NCI-H2196 (cell line): ENCODE measurements at regions not wholly inside any gene's neighbourhood (a gene's known extent, or its start where the extent isn't known, plus 50 kb on each side); places are given as distances from the start of the nearest gene placed in this dataset.
"Not testable (repeated sequence)": the region's sequence is repeated elsewhere in the genome, so short reads cannot be mapped to it uniquely, and the experiment has no call there.

Experiments
- DNase-seq: peaks from one replicate; lab custom pipeline; 2025; ENCODE audit not compliant: unreplicated experiment; lab: John Stamatoyannopoulos, UW

DNA sequence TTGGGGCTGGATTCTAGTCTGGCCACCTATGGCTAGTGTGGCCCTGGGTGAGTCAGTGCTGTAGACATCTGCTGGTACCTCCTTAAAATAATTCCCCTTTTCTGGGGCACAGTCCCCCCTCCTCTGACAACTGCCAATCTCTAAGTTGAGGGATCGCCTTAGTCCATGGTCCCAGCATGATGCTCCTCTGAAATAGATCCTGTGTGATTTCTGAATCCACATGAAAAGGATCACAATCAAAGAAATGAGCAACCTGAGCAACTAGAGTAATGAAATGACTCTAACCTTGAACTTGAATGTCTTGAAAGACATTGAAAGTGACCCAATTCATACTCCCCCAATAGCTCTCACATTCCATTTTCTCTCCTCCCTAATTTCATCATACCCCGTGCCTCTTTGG, 332.5 kb downstream of the VRK1 start:
- DNase-seq, result no peak

DNA sequence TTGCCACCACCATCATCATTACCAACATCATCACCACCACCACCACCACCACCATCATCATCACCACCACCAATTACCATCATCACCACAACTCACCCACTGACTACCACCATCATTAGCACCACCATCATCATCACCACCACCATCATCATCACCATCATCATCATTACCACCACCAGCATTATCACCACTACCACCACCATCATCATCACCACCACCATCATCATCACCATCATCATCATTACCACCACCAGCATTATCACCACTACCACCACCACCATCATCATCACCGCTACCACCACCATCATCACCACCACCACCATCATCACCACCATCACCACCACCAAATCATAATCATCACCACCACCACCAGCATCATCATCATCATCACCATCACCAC, 338.7 kb downstream of the VRK1 start:
- not testable (repeated sequence) for DNase-seq

DNA sequence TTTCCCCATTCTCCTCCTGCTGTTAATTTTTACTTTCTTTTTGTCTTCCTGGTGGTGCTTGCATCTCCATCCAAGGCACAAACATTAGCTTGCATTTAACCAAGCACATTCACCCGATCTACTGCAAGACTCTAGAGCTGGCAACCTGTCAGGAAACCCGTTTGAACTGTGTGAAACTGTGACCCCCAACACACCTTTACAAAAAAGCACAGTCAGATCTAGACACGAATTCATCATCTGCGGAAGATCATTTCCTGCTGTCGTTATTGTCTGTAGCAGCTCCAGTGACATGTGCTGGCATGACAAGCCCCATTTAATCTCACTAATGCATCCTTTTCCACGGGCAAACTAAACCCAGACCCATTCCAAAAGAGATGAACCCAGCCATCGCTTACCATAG, 340.5 kb downstream of the VRK1 start:
- no peak for DNase-seq

- no peak for DNase-seq
Measured at GRCh38 chr14:97138801-97139200, 341.6 kb downstream of the VRK1 start.

- no peak for DNase-seq
Measured at GRCh38 chr14:97143011-97143410, 345.8 kb downstream of the VRK1 start.

DNA sequence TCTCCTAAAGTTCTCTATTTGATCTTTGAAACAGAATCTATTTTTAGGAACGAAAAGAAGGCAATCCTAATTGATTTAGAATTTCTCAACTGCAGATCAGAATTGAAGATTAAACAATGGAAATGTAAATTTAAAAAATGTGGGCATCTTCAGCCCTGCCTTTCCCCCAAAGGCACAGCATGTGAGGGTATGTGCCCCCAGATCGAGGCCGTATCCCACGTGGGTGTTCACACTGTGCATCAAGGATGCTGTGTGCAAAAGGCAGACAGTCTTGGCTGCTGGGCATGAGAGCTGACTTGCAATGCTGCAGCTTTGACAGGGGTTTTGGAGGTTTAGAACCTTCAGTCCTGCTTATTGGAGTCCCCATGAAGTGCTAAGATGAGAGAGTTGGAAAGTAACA, 346.3 kb downstream of the VRK1 start:
- no peak for DNase-seq

DNA sequence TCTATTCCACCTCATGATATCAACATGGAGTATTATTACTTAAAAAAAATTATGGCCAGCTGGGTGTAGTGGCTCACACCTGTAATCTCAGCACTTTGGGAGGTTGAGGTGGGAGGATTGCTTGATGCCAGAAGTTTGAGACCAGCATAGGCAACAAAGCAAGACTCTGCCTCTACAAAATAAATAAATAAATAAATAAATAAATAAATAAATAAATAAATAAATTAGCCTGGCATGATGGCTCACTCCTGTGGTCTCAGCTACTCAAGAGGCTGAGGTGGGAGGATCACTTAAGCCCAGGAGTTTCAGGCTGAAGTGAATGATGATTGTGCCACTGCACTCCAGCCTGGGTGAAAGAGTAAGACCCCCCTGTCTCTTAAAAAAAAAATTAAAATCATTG, 350.8 kb downstream of the VRK1 start:
- not testable (repeated sequence) for DNase-seq

DNA sequence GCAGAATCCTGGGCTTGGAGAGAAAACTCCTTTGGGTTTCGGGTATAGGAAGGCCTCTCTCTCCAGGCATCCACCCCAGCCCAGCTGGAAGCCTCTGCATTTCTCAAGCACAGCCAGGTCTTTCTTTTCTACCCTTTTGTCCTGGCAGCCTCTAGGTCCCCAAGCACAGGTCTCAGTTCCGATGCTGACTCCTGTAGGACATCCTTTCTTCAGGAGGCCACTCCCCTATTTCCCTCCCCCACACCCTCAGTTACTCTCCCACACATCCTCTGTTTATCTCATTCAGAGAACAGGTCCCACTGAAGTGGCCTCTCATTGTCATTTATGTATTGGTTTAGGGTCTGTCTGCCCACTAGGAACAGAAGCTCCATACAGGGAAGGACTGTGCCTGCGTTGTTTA, 352.6 kb downstream of the VRK1 start:
- DNase-seq, result no peak

GRCh38 chr14:97153527-97153926, 356.3 kb downstream of the VRK1 start:
- no peak for DNase-seq

- no peak for DNase-seq
Measured at GRCh38 chr14:97155320-97155719, 358.1 kb downstream of the VRK1 start.

DNA sequence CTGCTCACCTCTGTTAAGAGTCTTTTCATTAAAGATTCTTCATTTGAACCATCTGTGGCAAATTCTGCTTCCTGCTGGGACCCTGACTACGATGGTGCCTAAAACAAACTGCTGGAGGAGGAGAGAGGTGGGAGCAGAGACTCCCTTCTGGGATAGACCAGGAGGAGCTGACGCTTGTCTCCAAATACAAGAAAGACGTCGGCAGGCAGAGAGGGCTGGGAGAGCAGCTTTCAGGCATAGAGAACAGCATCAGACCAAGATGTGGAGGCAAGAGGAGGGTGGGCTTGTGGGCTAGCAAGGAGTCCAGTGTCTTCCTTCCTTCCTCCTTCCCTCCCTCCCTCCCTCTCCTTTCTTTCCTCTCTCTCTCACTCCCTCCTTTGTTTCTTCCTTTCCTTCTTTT, 358.6 kb downstream of the VRK1 start:
- DNase-seq, result no peak

- no peak for DNase-seq
Measured at GRCh38 chr14:97156705-97157104, 359.5 kb downstream of the VRK1 start.

DNA sequence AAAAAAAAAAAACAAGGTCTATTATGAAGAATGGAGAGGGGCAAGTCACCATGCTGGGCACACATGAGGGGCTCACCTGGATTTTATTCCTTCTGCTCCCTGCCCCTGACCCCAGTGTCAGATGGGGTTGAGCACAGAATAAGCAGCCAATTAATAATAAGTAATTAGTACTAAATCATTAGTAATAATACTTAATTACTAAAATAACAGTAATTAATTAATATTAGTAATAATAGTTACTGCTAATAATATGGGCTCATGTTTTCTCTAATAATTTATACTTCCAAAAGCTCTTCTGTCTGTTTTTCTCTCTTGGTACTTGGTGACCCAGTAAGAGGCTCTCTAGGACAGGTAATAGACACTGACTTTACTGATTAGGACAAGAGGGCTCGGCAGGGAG, 360.9 kb downstream of the VRK1 start:
- DNase-seq, result no peak

- DNase-seq, result no peak
Measured at GRCh38 chr14:97159124-97159523, 361.9 kb downstream of the VRK1 start.

DNA sequence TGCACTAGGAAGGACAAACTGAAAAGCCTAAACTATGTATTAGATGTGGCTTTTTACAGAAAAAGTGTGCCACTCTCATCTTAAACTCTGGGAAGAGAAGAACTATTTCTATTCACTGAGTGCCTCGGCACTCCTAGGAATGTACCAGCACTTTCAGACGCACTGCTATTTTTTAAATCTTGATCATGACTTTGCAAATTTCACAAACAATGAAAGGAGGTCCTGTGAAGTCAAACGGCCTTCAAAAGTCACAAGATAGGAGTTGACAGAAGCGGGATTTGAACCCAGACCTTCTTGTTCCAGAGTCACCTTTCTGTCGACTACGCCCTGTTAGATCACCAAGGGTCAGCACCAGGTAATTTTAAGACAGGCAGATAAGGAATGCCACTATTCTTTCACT, 365.4 kb downstream of the VRK1 start:
- no peak for DNase-seq

DNA sequence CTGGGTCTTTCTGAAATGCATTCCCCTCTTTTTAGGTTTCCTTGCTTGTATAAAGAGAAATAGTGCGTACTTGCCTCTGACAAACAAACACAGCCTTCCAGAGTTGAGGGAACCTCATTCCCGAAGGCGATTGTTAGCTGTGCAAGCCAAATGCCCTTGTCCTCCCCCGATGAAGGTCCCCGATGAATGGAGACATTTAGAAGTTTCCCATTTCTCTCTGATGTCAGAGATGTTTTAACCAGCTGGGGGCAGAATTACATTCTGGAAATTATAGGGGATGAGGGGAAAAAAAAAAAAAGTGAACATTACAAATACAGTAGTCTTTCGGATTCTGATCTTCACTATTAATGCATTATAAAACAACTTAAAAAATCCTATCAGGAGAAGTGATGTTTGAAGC, 366.8 kb downstream of the VRK1 start:
- no peak for DNase-seq

- no peak for DNase-seq
Measured at GRCh38 chr14:97166497-97166896, 369.3 kb downstream of the VRK1 start.

GRCh38 chr14:97167577-97167976, 370.4 kb downstream of the VRK1 start:
- DNase-seq, result not testable (repeated sequence)

DNA sequence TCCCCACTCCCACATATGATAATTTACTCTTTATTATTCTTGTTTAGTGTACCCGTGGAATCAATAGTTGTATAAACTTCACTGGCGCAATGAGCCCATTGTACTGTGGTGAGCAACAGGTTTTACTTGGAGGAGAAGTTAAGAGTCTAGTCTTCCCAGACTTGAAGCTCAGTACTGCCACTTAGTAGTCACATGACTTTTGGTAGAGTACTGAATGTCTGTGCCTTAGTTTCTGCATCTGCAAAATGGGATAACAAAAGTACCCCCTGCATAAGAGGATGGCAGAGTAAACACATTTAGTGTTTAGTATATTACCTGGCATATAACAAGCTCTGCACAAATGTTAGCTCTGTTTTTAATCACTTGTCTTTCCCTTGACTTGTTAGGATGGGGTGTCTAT, 375.5 kb downstream of the VRK1 start:
- no peak for DNase-seq

GRCh38 chr14:97177016-97177415, 379.8 kb downstream of the VRK1 start:
- DNase-seq, result peak; percentile 6

DNA sequence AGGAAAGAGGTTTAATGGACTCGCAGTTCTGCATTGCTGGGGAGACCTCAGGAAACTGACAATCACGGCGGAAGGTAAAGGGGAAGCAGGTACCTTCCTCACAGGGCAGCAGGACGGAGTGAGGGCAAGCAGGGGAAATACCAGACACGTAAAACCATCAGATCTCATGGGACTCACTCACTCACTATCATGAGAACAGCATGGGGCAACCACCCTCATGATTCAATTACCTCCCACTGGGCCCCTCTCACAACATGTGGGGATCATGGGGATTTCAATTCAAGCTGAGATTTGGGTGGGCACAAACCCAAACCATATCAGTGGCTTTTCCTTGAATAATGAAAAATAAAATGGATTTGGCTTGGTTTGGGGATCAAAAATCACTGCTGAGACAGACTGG, 380.5 kb downstream of the VRK1 start:
- no peak for DNase-seq

GRCh38 chr14:97178781-97179180, 381.6 kb downstream of the VRK1 start:
- no peak for DNase-seq

DNA sequence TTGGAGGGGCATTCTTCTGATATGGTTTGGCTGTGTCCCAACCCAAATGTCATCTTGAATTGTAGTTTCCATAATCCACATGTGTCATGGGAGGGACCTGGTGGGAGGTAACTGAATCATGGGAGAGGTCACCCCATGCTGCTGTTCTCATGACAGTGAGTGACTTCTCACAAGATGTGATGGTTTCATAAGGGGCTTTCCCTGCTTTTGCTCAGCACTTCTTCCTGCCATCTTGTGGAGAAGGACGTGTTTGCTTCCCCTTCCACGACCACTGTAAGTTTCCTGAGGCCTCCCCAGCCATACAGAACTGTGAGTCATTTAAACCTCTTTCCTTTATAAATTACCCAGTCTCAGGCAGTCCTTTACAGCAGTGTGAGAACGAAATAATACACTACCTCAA, 382.4 kb downstream of the VRK1 start:
- no peak for DNase-seq
